GM21526 (cell line): ENCODE measurements at regions not wholly inside any gene's neighbourhood (a gene's known extent, or its start where the extent isn't known, plus 50 kb on each side); places are given as distances from the start of the nearest gene placed in this dataset.
"Not testable (repeated sequence)": the region's sequence is repeated elsewhere in the genome, so short reads cannot be mapped to it uniquely, and the experiment has no call there.

Experiments used
- ATAC-seq: cut with Tn5 transposase; IDR thresholded peaks from one replicate; pipeline ENCODE4 v1.9.1; 2021; ENCODE audit warnings: moderate library complexity; ENCODE audit not compliant: unreplicated experiment, low FRiP score

DNA sequence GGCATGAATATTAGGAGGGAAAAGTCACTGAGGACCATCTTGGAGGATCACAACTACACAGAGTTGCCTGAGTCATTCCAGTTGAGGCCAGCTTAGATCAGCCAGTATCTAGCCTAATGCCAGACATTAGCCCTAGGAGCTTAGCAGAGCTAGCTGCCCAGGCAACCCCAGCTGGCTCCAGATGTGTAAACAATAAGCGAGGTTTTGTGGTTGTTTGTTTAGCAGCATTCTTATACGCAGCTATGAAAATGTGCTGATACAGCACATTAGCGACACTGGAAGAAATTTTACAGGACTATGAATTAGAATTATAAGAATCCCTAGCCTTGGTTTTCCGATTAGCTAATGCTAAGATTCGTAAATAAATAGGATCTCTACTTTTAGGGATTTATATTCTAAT, 59.3 kb downstream of the BTBD3 start:
- no peak for ATAC-seq

DNA sequence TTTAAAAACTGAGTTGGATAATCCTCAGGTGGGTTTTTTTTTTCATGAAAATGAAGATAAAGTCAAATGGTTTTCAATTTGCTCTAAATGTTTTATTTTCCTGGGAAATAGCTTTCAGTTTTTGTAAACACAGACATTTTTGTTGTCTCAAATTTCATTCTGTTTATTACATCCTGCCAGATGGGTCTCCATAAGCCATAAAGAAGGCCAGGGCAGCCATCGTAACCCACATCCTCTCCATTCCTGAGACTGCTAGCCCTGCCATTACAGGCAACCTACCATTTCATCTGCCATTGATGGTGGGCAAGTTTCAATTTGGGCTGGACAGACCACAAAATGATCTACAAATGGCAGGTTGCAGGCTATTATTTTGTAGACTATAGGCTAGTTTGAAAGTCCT, 60.8 kb downstream of the BTBD3 start:
- ATAC-seq = no peak

DNA sequence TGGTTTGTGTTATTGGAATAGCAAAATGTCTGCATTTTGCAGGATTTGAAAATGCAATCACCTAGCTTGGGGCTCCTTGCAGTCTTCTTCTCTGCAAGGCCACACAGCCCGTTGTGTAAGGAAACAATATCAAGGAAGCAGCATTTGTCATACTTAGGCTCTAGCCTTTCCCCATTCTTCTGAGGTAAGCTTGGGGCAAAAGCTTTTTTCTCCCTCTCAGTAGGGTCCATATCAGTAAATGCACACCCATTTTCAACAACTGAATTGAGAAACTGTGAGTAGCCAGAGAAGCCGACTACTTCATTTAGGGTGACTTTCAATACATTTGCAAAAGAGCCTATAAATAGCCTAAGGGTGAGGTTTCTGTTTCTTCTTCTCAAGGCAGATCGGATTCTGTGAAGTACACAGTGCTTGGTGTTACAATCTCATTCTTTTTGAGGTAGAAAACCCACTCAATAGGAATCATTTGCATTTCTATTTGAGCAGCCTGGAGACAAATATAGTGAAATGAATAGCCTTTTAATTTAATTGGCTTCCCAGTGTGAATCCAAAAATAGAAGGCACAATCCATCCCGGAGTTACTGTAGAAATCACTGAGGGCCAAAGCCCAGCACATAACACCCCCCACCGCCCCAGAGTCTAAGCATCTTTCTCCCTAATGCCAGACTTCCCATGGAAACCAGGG, 61.8 kb downstream of the BTBD3 start:
- ATAC-seq = no peak

DNA sequence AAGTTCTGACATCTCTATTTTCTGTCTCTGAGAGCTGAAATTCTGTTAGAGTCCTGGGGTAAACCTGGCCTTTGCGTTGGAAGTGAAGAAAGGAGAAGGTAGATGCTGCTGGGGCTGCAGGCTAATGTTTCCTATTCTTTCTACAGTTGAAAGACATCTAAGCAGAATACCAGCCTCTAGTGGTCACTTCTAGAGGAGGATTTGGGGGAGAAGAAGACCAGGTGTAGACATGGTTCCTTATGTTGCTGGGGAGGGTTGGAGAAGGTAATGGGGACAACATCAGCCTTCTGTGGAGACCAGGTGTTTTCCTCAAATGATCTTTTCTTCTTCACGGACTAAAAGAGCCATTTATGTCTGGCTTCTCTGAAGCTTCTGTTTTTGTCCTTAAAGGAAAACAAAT, 62.6 kb downstream of the BTBD3 start:
- no peak for ATAC-seq

DNA sequence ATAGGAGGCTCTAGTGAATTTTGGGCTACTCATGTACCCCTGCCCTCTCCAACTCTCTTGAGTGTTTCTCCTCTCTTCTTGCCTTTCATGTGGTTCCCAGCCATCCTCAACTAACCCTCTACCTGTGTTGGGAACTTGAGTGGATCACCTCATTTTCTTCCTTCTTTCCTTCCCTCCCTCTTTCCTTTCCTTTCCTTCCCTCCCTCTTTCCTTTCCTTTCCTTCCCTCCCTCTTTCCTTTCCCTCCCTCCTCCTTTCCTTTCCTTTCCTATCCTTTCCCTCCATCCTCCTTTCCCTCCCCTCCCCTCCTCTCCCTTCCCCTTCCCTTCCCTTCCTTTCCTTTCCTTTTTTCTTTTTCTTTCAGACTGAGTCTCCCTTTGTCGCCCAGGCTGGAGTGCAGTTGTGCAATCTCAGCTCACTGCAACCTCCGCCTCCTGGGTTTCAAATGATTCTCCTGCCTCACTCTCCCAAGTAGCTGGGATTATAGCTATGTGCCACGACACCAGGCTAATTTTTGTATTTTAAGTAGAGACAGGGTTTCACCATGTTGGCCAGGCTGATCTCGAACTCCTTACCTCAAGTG, 63.8 kb downstream of the BTBD3 start:
- no peak for ATAC-seq

DNA sequence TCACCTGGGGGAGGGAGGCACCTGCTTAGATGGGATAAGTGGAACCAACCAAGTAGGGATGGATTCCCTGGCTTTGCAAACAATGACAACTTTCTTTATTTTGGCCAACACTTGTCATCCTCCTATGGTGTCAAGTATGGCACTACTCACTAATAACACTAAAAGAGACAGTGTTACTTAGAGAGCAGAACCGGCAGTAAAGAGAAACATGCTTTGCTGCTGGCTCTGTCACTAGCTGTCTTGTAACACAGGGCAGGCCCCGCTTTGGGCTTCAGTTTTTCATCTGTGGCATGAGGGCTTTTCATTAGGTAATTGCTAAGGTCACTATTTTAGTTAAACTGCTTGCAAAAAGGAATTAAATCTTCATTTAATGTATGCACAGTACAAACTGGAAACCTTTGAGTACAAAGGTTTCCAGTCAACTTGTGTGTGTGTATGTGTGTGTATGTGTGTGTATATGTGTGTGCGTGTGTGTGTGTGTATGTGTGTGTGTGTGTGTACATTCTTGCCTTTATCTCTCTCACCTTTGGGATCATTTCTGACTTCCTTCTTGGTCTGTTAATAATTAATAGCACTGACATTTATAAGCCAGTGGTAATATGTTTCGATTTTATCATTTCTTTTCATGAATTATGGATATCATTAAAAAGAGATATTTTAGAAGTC, 64.7 kb downstream of the BTBD3 start:
- ATAC-seq = no peak

DNA sequence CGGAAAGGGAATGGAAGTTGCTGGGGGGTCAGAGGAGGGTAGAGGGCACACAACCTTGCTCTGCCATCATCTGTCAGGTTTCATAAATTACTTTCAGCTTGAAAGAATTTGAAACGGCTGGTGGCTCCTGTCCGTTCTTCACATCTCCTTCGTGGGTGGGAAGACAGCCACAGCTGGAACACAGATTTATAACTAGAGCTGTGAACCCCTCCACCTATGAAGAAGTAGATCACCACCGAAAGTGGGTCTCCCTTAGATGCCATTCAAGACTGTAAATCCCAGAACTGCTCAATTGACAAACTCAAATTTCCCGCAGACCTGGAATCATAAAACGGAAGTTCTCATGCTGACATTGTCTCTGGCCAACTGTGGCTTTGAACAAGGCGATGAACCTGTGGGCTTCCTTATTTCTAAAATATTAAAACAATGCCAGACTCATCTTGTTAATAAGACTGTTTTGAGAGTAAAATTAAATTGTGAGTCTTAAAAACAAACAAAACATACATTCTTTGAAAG, 65.3 kb downstream of the BTBD3 start:
- no peak for ATAC-seq

DNA sequence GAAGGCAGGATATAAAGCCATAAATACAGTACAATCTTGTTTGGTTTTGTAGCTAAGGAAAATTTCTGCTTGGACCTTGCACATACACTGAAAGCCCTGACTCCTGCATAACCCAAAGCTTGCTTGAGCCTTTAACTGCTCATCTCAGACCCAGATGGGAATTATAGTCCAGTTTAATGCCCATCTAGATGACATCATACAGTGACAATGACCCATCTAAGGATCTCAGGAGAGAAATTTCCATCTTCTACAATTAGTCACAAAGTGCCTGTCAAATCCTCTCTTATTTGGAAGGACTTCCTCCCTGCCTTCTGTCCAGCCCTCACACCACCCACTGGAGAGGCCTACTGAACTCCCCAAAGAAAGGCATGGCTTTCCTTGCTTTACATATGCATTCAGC, 69.3 kb downstream of the BTBD3 start:
- no peak for ATAC-seq

DNA sequence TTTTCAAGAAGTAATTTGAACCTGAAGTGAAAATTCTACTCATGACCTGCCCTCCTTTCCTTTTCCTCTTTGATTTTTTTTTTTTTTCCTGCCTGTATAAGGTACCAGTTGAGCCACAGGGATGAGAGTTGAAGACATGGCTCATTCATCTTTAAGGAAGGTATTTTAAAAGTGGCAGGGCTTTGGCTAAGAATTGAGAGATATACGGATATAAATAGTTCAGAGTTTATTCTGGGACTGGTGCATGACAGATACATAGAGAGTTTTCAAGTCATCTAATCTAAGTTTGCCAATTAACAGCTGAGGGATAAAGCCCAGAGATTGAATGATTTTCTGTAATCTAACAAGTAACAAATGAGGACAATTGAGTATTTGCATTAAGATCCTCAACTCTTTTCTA, 69.8 kb downstream of the BTBD3 start:
- no peak for ATAC-seq

DNA sequence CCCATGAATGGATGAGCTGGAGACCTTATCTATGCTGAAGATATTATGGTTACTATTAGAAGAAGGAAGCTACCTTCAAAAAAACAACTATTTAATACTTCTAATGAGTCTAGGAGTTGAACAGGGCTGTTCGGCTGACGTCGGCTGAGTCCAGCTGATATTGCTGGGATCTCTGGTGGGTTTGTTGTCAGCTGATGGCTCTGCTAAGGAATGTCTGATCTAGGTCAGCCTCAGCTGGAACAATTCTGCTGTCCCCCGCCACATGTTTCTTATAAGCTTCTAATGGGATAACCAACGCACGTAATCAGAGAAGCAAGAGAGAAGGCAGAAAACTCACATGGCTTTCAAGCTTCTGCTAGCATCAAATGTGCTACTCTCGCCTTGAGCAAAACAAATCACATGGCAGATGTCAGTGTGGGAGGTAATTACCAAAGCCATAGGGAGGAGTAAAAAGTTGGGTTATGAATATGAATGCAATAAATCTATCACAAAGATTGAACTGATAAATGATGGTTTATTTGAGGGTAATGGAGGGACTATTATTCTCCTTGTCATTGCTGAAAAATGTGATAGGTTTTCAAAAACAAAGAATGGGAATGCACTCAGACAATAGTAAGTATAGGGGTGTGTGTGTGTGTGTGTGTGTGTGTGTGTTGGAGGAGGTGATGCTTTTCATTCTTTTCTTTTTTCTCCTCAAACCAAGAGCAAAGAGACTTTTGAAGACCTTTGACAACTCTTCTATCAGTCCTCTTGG, 71.5 kb downstream of the BTBD3 start:
- ATAC-seq = no peak

DNA sequence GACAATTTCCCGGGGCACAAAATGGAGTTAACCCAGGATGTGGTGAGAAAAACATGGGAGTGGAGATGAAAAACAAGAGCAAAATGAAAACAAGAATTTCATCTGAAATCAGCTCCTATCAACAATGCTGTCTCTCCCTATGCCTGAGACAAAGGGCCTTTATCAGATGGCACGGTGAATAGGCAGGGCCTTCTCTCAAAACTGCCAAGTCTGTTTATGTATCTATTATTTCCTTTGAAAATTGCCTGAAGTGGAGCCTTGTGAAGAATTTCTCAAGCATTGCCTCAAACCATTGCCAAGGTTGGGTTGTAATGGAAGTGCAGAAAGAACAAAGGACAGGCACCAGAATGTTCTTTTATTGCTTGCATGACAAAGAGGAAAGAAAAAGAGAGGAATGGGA, 74.7 kb downstream of the BTBD3 start:
- no peak for ATAC-seq

DNA sequence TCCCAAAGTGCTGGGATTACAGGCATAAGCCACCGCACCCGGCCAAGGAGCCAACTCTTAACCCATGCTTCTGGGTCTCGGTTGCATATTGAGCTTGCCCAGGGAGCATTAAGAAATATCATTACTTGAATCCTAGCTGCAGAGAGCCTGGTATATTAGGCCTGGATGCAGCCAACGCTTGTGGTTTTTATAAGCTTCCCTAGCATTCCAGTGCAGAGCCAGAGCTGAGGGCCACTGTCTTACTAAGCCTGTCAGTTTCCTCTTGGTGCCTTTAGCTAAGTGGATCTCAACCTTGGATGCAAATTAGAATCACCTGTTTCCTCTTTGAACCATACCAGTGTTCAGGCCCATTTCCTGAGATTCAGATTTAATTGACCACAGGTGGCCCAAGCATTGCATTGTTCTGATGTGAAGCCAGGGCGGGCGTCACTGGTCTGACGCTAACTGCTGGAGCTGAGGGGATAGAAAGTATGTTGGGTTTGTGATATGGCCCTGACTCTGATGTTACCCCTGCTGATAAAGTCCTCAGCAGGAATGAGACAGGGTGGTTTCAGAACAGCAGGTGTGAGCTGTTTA, 76.3 kb downstream of the BTBD3 start:
- no peak for ATAC-seq

DNA sequence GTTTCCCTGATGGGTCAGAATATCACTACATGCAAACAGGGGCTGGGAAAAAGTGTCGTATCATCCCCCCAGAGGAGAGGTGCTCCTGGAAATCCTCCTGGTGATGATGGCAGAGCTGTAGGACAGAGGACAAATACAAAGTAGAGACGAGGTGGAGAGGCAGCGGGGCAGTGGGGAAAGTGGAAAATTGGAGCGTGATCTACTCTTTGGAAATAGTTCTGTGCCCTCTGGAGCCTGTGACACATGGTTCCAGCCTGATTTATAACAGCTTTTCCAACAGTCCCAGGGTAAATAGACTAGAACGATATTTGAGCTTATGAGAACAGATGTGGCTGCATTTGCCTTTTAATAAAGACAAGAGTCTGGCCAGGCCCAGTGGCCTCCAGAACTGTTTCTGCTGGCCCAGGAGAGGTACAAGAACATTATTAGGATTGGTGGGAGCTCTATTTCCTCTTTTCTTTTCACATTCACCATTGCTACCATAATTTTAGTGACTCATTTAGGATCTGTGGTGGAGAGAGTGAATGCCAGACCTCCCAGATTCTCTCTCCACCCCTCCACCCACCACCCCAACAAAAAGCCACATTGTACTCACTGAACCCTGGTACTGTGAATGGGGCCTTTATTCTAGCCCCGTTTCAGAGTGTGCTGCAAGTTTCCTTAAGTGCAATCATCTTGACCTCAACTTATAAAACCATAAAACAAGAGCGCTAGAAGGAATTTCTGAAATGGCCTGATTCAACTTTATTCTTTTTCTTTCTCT, 78.3 kb downstream of the BTBD3 start:
- ATAC-seq = no peak

DNA sequence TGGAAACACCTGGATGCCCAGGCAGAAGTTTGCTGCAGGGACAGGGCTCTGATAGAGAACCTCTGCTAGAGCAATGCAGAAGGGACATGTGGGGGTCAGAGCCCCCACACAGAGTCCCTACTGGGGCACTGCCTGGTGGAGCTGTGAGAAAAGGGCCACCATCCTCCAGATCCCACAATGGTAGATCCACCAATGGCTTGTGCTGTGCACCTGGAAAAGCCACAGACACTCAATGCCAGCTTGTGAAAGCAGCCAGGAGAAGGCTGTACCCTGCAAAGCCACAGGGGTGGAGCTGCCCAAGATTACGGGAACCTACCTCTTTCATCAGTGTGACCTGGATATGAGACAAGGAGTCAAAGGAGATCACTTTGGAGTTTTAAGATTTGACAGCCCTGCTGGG, 87.1 kb downstream of the BTBD3 start:
- ATAC-seq = not testable (repeated sequence)

DNA sequence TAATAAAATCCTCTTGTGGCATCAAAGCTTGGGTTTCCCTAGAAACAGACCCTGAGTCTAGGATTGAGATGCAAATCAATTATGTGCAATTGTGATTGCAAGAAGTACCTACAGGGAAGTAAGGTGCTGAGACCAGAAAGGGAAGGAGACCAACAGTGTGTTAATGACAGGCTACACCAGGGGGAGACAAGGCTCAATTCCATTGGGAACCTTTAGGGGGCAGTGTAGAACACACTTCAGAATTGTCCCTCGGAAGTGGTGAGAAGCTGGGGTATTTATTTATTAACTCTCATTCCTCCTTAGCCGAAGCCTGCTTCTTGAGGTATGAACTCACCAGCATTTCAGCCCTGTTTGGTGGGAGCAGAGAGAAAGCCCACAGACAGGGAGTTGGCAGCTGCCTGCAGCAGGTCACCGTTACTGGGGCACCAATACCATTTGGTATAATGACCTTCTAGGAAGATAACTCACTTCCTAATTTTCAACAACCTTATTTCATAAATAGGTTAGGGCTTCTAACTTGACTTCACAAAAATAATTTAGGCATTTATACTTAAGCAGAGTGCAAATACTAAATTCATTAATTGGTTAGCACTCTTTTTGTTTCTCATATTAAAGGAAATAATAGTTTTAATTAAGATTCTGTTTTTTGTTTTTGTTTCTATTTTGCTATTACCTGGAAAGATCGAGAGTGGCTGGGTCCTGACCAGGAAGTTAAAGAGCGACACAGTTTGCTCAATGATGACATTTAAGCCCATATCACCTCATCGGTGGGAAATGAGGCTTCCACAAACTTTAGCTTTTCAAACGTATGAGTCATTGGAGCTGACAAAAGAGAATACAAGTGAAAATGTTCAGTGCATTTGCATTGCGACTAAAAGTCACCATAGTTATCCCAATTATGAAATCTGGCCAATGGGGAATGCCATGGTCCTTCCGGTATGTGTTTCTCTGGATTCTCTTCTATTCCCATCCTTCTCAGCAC, 94.8 kb downstream of the BTBD3 start:
- ATAC-seq = no peak

DNA sequence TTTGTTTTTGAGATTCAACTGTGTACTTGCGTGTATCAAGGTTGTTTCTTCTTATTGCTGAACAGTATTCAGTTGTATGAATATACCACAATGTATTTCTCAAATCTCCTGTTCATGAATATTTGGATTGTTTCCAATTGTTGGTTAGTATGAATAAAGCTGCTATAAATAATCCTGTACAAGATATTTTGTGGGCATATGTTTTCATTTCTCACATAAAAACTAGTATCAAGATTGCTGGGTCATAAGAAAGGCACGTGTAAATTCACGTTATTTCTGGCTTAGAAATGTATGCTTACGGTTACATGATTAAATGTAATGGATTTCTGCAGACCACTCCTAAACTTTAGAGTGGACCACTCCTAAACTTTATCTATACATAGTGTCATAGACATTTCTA, 96.6 kb downstream of the BTBD3 start:
- no peak for ATAC-seq

DNA sequence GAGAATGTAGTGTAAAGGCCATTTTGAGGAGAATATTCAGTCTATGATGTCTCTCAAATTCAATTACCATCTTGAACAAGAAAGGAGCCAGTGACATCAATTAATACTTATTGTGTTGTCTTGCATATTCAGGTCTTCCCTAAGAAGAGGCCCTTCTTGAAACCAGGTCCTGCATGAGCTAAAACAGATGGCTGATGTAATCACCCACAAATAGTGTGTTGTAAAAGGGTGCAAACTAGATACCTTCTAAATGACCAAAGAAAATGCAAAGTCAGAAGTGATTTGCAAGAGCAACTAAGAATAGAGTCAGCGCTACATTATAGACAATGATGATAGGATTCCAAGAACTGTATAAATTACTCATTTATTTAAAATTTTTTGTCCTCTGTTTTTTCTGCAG, 97.0 kb downstream of the BTBD3 start:
- no peak for ATAC-seq

DNA sequence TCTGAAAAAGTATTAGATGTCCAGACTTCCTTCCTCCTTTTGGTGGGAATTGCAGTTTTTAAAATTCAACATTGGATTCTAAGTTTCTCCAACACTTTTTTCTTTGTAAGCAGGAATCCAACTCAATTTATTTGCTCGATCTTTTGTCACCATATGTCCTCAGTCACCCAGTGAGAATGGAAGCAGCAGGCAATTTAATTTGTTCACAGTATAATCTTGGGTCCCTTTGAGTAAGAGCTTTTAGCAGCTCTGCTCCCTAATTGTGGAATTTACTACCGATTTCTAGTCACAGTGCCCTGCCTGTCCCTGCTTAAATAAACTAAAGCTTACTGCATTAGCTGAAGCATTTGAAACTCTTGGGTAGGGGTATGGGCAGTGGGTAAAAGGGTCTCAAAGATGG, 98.6 kb downstream of the BTBD3 start:
- no peak for ATAC-seq

DNA sequence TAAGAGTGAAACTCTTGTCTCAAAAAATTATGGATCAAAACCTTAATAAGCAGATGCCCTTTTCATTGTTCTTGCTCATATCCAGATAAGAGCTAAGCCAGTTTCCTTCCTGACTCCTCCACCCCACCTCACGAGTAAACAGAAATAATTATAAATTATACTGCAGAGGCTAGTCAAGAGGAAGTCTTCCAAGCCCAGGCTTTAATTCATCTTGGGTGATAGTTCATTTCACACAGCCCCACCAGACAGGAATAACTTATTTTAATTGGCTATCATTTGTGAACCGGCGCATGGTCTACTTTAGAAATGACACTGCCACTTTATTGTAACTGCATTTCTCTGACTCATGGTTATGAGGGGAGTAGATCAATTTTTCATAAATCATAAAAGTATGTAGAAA, 102.0 kb downstream of the BTBD3 start:
- no peak for ATAC-seq
